ENCODE measurements at regions not wholly inside any gene's neighbourhood (a gene's known extent, or its start where the extent isn't known, plus 50 kb on each side); places are given as distances from the start of the nearest gene placed in this dataset.

GRCh38 chr10:3277566-3277965 is 105.0 kb upstream of the PITRM1 start:
- H3K27me3 ChIP-seq (ENCODE audit: control insufficient read depth in 2 of 2, insufficient read depth in 2 of 2, low read length in 2 of 2), result peaks cover 2 to 10% of the 10 kb centered on the region in 2 experiments
- no peaks in the 10 kb centered on the region for H3K9me1 ChIP-seq (replicated peaks; ENCODE audit: control insufficient read depth, extremely low read depth, insufficient read depth, low read length)
- H4K20me1 ChIP-seq (replicated peaks; ENCODE audit: control insufficient read depth, extremely low read depth, insufficient read depth, low read length), result no peaks in the 10 kb centered on the region
- intact Hi-C loops (cut with micrococcal nuclease), result no loop called here
- TF ChIP-seq MYC (IDR thresholded peaks at IDR 0.05; ENCODE audit: low read depth, low read length) (no peak), EZH2 (IDR thresholded peaks at IDR 0.05; ENCODE audit: borderline replicate concordance, low read depth, low read length, severe bottlenecking) (no peak), FOS (IDR thresholded peaks at IDR 0.05; ENCODE audit: borderline replicate concordance, insufficient read depth, low read length) (no peak)
- H2AFZ ChIP-seq (ENCODE audit: low read depth, low read length), result no peak overlapping the region
- H3K4me1 ChIP-seq (ENCODE audit: control insufficient read depth, extremely low read depth, insufficient read depth, low read length), result peaks cover 9% of the 10 kb centered on the region
- POLR2A ChIA-PET, result no interaction called here
- H3K4me2 ChIP-seq (ENCODE audit: insufficient read depth, low read length), result no peak overlapping the region
- no peaks in the 10 kb centered on the region for H3K36me3 ChIP-seq (ENCODE audit: control insufficient read depth in 2 of 2, extremely low read depth in 1 of 2, insufficient read depth in 2 of 2, low read length in 2 of 2)
- dilution Hi-C loops (cut with MboI; ENCODE audit: extremely low pct_ligation_motif_present, low sequenced_read_pairs), result no loop called here
- H3K79me2 ChIP-seq (ENCODE audit: control insufficient read depth, insufficient read depth, low read length), result no peaks in the 10 kb centered on the region
- no peak for DNase-seq (ENCODE audit: low read depth, low spot score)
- BruUV-seq (replicated peaks), result no TSS peak
- no peak overlapping the region for H3K4me3 ChIP-seq (replicated peaks in 1 of 3; ENCODE audit: insufficient read depth in 1 of 3, low read depth in 1 of 3, low read length in 3 of 3)
- FAIRE-seq, result no peak
- no peak overlapping the region for H3K27ac ChIP-seq (ENCODE audit: insufficient read depth, low read depth, low read length)
- no peak overlapping the region for H3K9ac ChIP-seq (replicated peaks; ENCODE audit: extremely low read depth, insufficient read depth, low read length)
- H3K9me3 ChIP-seq (replicated peaks; ENCODE audit: control insufficient read depth, insufficient read depth, low read length), result no peaks in the 10 kb centered on the region
- CTCF ChIA-PET, result no interaction called here

- intact Hi-C loops (cut with micrococcal nuclease) (no loop called here), dilution Hi-C loops (cut with MboI; ENCODE audit: extremely low pct_ligation_motif_present, low sequenced_read_pairs) (no loop called here)
- Histone ChIP-seq H3K9me3 (replicated peaks; ENCODE audit: control insufficient read depth, insufficient read depth, low read length) (no peaks in the 10 kb centered on the region), H3K9me1 (replicated peaks; ENCODE audit: control insufficient read depth, extremely low read depth, insufficient read depth, low read length) (no peaks in the 10 kb centered on the region), H3K9ac (replicated peaks; ENCODE audit: extremely low read depth, insufficient read depth, low read length) (no peak overlapping the region), H3K27ac (ENCODE audit: insufficient read depth, low read depth, low read length) (no peak overlapping the region), H4K20me1 (replicated peaks; ENCODE audit: control insufficient read depth, extremely low read depth, insufficient read depth, low read length) (no peaks in the 10 kb centered on the region), H3K4me2 (ENCODE audit: insufficient read depth, low read length) (no peak overlapping the region), H3K4me3 (replicated peaks in 1 of 3; ENCODE audit: insufficient read depth in 1 of 3, low read depth in 1 of 3, low read length in 3 of 3) (no peak overlapping the region), H3K27me3 (ENCODE audit: control insufficient read depth in 2 of 2, insufficient read depth in 2 of 2, low read length in 2 of 2) (peaks cover 4 to 9% of the 10 kb centered on the region in 2 experiments), H3K36me3 (ENCODE audit: control insufficient read depth in 2 of 2, extremely low read depth in 1 of 2, insufficient read depth in 2 of 2, low read length in 2 of 2) (no peaks in the 10 kb centered on the region), H3K79me2 (ENCODE audit: control insufficient read depth, insufficient read depth, low read length) (no peaks in the 10 kb centered on the region), H3K4me1 (ENCODE audit: control insufficient read depth, extremely low read depth, insufficient read depth, low read length) (peaks cover 14% of the 10 kb centered on the region), H2AFZ (ENCODE audit: low read depth, low read length) (no peak overlapping the region)
- BruUV-seq (replicated peaks), result no TSS peak
- CTCF ChIA-PET, result no interaction called here
- POLR2A ChIA-PET, result no interaction called here
- TF ChIP-seq CTCF (IDR thresholded peaks at IDR 0.05; ENCODE audit: extremely low read depth in 1 of 2, insufficient read depth in 1 of 2, low read depth in 1 of 2, low read length in 2 of 2) (no peak), MAX (IDR thresholded peaks at IDR 0.05; ENCODE audit: insufficient read depth, insufficient read length) (no peak), FOS (IDR thresholded peaks at IDR 0.05; ENCODE audit: borderline replicate concordance, insufficient read depth, low read length) (no peak), POLR2A (IDR thresholded peaks at IDR 0.05; ENCODE audit: low read depth, low read length) (no peak), GATA2 (IDR thresholded peaks at IDR 0.05; ENCODE audit: insufficient read depth, insufficient read length, low read depth, low read length) (no peak), MYC (IDR thresholded peaks at IDR 0.05; ENCODE audit: low read depth, low read length) (no peak), POLR2AphosphoS5 (IDR thresholded peaks at IDR 0.05; ENCODE audit: insufficient read depth, low read depth, low read length) (no peak), JUN (IDR thresholded peaks at IDR 0.05; ENCODE audit: borderline replicate concordance, insufficient read depth, insufficient read length, low read depth) (no peak), EZH2 (IDR thresholded peaks at IDR 0.05; ENCODE audit: borderline replicate concordance, low read depth, low read length, severe bottlenecking) (no peak)
- no peak for DNase-seq (ENCODE audit: low read depth, low spot score)
- FAIRE-seq, result no peak
Observed at GRCh38 chr10:3274414-3274813, 101.8 kb upstream of the PITRM1 start.
